ENCODE measurements at regions not wholly inside any gene's neighbourhood (a gene's known extent, or its start where the extent isn't known, plus 50 kb on each side); places are given as distances from the start of the nearest gene placed in this dataset.

- TF ChIP-seq PAXIP1 (CRISPR knock-in tag; conservative IDR thresholded peaks at IDR 0.05) (no peak), HMGXB3 (CRISPR knock-in tag; IDR thresholded peaks at IDR 0.05; ENCODE audit: borderline replicate concordance) (no peak), NRL (CRISPR knock-in tag; IDR thresholded peaks at IDR 0.05; ENCODE audit: borderline replicate concordance) (no peak), ZEB1 (IDR thresholded peaks at IDR 0.05; ENCODE audit: insufficient replicate concordance, low read depth) (no peak), MAF1 (CRISPR knock-in tag; IDR thresholded peaks at IDR 0.05; ENCODE audit: borderline replicate concordance) (no peak)
Observed at GRCh38 chr1:90144820-90145219, 149.9 kb downstream of the ZNF326 start (continued).

GRCh38 chr1:90143591-90143990 is 148.7 kb downstream of the ZNF326 start:
- Histone ChIP-seq H2AFZ (ENCODE audit: low read length) (no peak overlapping the region), H3K27me3 (ENCODE audit: control insufficient read depth in 1 of 2, insufficient read depth in 2 of 2, low read length in 2 of 2) (no peaks in the 10 kb centered on the region; a peak in 1 of 5 replicates), H4K20me1 (ENCODE audit: insufficient read depth, low read length) (no peaks in the 10 kb centered on the region), H3K4me3 (replicated peaks in 1 of 3; ENCODE audit: insufficient read depth in 1 of 3, low read depth in 2 of 3, low read length in 3 of 3) (no peak overlapping the region), H3K9ac (ENCODE audit: insufficient read depth, low read depth, low read length) (no peak overlapping the region), H3K79me2 (ENCODE audit: insufficient read depth, low read length) (no peaks in the 10 kb centered on the region), H3K4me1 (ENCODE audit: insufficient read depth, low read length) (no peaks in the 10 kb centered on the region), H3K4me2 (ENCODE audit: low read depth, low read length) (no peak overlapping the region), H3K36me3 (replicated peaks in 1 of 2; ENCODE audit: control insufficient read depth in 1 of 2, insufficient read depth in 2 of 2, low read length in 2 of 2) (no peaks in the 10 kb centered on the region), H3K9me3 (ENCODE audit: low read length) (peaks cover 22% of the 10 kb centered on the region), H3K27ac (ENCODE audit: extremely low read length, insufficient read depth, low read length) (no peak overlapping the region)
- CTCF ChIA-PET (ENCODE audit: low intra/inter-chr PET ratio, low total read pairs) = no interaction called here
- FAIRE-seq (no peak), ATAC-seq (no peak), DNase-seq (ENCODE audit: low spot score) (no peak)
- intact Hi-C loops (cut with micrococcal nuclease; ENCODE audit: unreplicated experiment) = no loop called here
- no TSS peak for BruUV-seq (replicated peaks)
- WGBS (ENCODE audit: low lambda C conversion rate) = 44% methylated on average over 1 of the region's 1 CpG
- in situ Hi-C loops (cut with HindIII; ENCODE audit: extremely low pct_ligation_motif_present, low pct_unique_long_range_greater_than_20kb) = no loop called here
- TF ChIP-seq ZSCAN29 (CRISPR knock-in tag; conservative IDR thresholded peaks at IDR 0.05) = no peak
- POLR2A ChIA-PET = no interaction called here

Measured in HepG2 (cell line).